B cell (primary cell): ENCODE measurements at regions not wholly inside any gene's neighbourhood (a gene's known extent, or its start where the extent isn't known, plus 50 kb on each side); places are given as distances from the start of the nearest gene placed in this dataset.

Source experiments
- CTCF ChIP-seq: fragments of 200-600 bp; IDR thresholded peaks from one replicate; pipeline ENCODE4 v1.8.0; 2022; ENCODE audit warnings: antibody characterized with exemption, mild to moderate bottlenecking
- EZH2 ChIP-seq: IDR thresholded peaks from 2 replicates; pipeline ENCODE4 v1.6.1; 2012; ENCODE audit warnings: borderline replicate concordance, low read depth, mild to moderate bottlenecking, moderate library complexity, low read length; ENCODE audit not compliant: insufficient read depth, poor library complexity, severe bottlenecking

GRCh38 chr3:46090161-46090591, 62.9 kb upstream of the XCR1 start:
- TF ChIP-seq EZH2 (no peak), CTCF (no peak)
